HepG2 (cell line): ENCODE measurements at regions not wholly inside any gene's neighbourhood (a gene's known extent, or its start where the extent isn't known, plus 50 kb on each side); places are given as distances from the start of the nearest gene placed in this dataset.

ENCODE experiments used
- ATF1 ChIP-seq: IDR thresholded peaks from 2 replicates; pipeline ENCODE4 v1.6.1; 2016; ENCODE audit warnings: mild to moderate bottlenecking, control low read depth
- CHCHD3 ChIP-seq: sonication (generic); formaldehyde crosslinking; IDR thresholded peaks from 2 replicates; pipeline ENCODE4 v1.8.0; 2022; ENCODE audit warnings: mild to moderate bottlenecking, missing genetic modification reagents, moderate library complexity
- DMAP1 ChIP-seq: IDR thresholded peaks from 2 replicates; pipeline ENCODE4 v1.6.1; 2016
- EEA1 ChIP-seq: sonication (generic); formaldehyde crosslinking; IDR thresholded peaks from 2 replicates; pipeline ENCODE4 v1.5.1; 2020; ENCODE audit warnings: mild to moderate bottlenecking, missing genetic modification reagents, borderline replicate concordance
- KAT2B ChIP-seq: fragments of 150-350 bp; IDR thresholded peaks from 2 replicates; pipeline ENCODE4 v1.6.1; 2014; ENCODE audit warnings: low read depth, low read length, borderline replicate concordance
- KDM1A ChIP-seq: IDR thresholded peaks from 2 replicates; pipeline ENCODE4 v1.6.1; 2016; ENCODE audit warnings: missing compliant biosample characterization
- MED1 ChIP-seq: sonication (generic); formaldehyde crosslinking; IDR thresholded peaks from 2 replicates; pipeline ENCODE4 v1.4.0; 2020; ENCODE audit warnings: missing genetic modification reagents
- MTA3 ChIP-seq: sonication (generic); formaldehyde crosslinking; IDR thresholded peaks from 2 replicates; pipeline ENCODE4 v1.4.0; 2020; ENCODE audit warnings: missing genetic modification reagents
- NR2F6 ChIP-seq, 2 experiments: IDR thresholded peaks; 2 replicates each; pipeline ENCODE4 v1.6.1; 2016; ENCODE audit warnings: antibody characterized with exemption in 1 of 2, mild to moderate bottlenecking in 1 of 2
- POGK ChIP-seq: sonication (generic); formaldehyde crosslinking; conservative IDR thresholded peaks from 2 replicates; pipeline ENCODE4 v1.8.0; 2022; ENCODE audit warnings: mild to moderate bottlenecking, moderate library complexity, missing genetic modification reagents
- STAT5B ChIP-seq: sonication (generic); formaldehyde crosslinking; IDR thresholded peaks from 2 replicates; pipeline ENCODE4 v1.4.0; 2020; ENCODE audit warnings: missing genetic modification reagents
- ZNF101 ChIP-seq: sonication (generic); formaldehyde crosslinking; IDR thresholded peaks from 2 replicates; pipeline ENCODE4 v1.4.0; 2020; ENCODE audit warnings: mild to moderate bottlenecking, low read depth, missing genetic modification reagents, borderline replicate concordance
- ZNF280B ChIP-seq: sonication (generic); formaldehyde crosslinking; IDR thresholded peaks from 2 replicates; pipeline ENCODE4 v1.5.0; 2020; ENCODE audit warnings: missing genetic modification reagents, mild to moderate bottlenecking, borderline replicate concordance
- ZNF30 ChIP-seq: sonication (generic); formaldehyde crosslinking; IDR thresholded peaks from 2 replicates; pipeline ENCODE4 v1.5.0; 2020; ENCODE audit warnings: mild to moderate bottlenecking, missing genetic modification reagents
- ZNF317 ChIP-seq: sonication (generic); formaldehyde crosslinking; IDR thresholded peaks from 2 replicates; pipeline ENCODE4 v1.5.0; 2020; ENCODE audit warnings: mild to moderate bottlenecking, missing genetic modification reagents
- ZNF431 ChIP-seq: sonication (generic); formaldehyde crosslinking; IDR thresholded peaks from 2 replicates; pipeline ENCODE4 v1.9.0; 2022; ENCODE audit warnings: missing genetic modification reagents, low read depth, mild to moderate bottlenecking, borderline replicate concordance
- ZNF687 ChIP-seq: sonication (generic); formaldehyde crosslinking; IDR thresholded peaks from 2 replicates; pipeline ENCODE4 v1.5.1; 2020; ENCODE audit warnings: mild to moderate bottlenecking, missing genetic modification reagents, moderate library complexity
- ZSCAN9 ChIP-seq: IDR thresholded peaks from 2 replicates; pipeline ENCODE4 v1.6.1; 2016; ENCODE audit warnings: borderline replicate concordance
- TF ChIP-seq, protein P1 (sequence below): IDR thresholded peaks from 2 replicates; pipeline ENCODE4 v1.6.1; 2016; ENCODE audit warnings: missing genetic modification reagents, missing compliant biosample characterization
- TF ChIP-seq, protein P2 (sequence below): sonication (generic); formaldehyde crosslinking; IDR thresholded peaks from 2 replicates; pipeline ENCODE4 v1.4.0; 2020; ENCODE audit warnings: low read depth, missing genetic modification reagents

DNA sequence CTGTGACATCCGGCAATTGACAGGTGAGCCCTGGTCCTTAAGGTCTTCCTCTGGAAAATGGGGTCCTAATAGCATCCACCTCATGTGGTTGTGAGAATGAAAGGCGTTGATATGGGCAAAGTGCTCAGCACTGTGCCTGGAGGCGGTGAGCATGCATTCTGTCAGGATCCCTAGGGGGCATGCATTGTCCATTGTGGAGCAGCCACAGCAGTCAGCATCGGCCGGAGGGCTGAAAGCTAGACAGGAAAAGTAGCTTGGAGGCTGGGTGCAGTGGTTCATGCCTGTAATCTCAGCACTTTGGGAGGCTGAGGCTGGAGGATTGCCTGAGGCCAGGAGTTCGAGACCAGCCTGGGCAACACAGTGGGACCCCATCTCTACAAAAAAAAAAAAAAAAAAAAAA lies 122.2 kb downstream of the LHX2 start (continued):
- no peak for TF ChIP-seq ZNF30 (CRISPR knock-in tag)
- TF ChIP-seq ZNF280B (CRISPR knock-in tag): no peak
- TF ChIP-seq NR2F6 (IDR thresholded peaks at IDR 0.05): no peak
- peak; percentile 39; the same call in 1 of the 2 replicates for TF ChIP-seq NR2F6 (CRISPR knock-in tag; IDR thresholded peaks at IDR 0.05)
- TF ChIP-seq ATF1: no peak
- peak; percentile 52 for TF ChIP-seq ZNF687
- no peak for TF ChIP-seq CHCHD3 (CRISPR knock-in tag)
- TF ChIP-seq ZNF101: no peak
- TF ChIP-seq, protein P1, sequence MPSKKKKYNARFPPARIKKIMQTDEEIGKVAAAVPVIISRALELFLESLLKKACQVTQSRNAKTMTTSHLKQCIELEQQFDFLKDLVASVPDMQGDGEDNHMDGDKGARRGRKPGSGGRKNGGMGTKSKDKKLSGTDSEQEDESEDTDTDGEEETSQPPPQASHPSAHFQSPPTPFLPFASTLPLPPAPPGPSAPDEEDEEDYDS (CRISPR knock-in tag): peak; percentile 44; the same call in 1 of the 2 replicates
- TF ChIP-seq, protein P2, sequence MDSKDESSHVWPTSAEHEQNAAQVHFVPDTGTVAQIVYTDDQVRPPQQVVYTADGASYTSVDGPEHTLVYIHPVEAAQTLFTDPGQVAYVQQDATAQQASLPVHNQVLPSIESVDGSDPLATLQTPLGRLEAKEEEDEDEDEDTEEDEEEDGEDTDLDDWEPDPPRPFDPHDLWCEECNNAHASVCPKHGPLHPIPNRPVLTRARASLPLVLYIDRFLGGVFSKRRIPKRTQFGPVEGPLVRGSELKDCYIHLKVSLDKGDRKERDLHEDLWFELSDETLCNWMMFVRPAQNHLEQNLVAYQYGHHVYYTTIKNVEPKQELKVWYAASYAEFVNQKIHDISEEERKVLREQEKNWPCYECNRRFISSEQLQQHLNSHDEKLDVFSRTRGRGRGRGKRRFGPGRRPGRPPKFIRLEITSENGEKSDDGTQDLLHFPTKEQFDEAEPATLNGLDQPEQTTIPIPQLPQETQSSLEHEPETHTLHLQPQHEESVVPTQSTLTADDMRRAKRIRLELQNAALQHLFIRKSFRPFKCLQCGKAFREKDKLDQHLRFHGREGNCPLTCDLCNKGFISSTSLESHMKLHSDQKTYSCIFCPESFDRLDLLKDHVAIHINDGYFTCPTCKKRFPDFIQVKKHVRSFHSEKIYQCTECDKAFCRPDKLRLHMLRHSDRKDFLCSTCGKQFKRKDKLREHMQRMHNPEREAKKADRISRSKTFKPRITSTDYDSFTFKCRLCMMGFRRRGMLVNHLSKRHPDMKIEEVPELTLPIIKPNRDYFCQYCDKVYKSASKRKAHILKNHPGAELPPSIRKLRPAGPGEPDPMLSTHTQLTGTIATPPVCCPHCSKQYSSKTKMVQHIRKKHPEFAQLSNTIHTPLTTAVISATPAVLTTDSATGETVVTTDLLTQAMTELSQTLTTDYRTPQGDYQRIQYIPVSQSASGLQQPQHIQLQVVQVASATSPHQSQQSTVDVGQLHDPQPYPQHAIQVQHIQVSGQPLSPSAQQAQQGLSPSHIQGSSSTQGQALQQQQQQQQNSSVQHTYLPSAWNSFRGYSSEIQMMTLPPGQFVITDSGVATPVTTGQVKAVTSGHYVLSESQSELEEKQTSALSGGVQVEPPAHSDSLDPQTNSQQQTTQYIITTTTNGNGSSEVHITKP: no peak
- TF ChIP-seq STAT5B (CRISPR knock-in tag): no peak; the same call in 1 of the 2 replicates
- no peak for TF ChIP-seq POGK (CRISPR knock-in tag)
- TF ChIP-seq EEA1: no peak
- no peak for TF ChIP-seq KAT2B
- TF ChIP-seq ZNF431: no peak
- TF ChIP-seq MTA3 (CRISPR knock-in tag): no peak
- no peak for TF ChIP-seq DMAP1
- TF ChIP-seq KDM1A (CRISPR knock-in tag): no peak
- no peak for TF ChIP-seq MED1 (CRISPR knock-in tag)
- no peak for TF ChIP-seq ZNF317 (CRISPR knock-in tag)
- TF ChIP-seq ZSCAN9: peak; percentile 60; the same call in 1 of the 2 replicates
